SK-N-SH (cell line): ENCODE measurements at regions not wholly inside any gene's neighbourhood (a gene's known extent, or its start where the extent isn't known, plus 50 kb on each side); places are given as distances from the start of the nearest gene placed in this dataset.

Experiments
- CTCF ChIA-PET: fragments of 300-600, 350-600 bp; formaldehyde crosslinking; extraction: SDS; loops from one replicate; lab custom pipeline; 2021; lab: Yijun Ruan, JAX
- POLR2A ChIA-PET: fragments of 350-600 bp; sonication (Branson Sonifier 250); formaldehyde crosslinking; extraction: SDS; loops from one replicate; lab custom pipeline; 2020; ENCODE audit warnings: antibody characterized with exemption, inconsistent platforms; lab: Yijun Ruan, JAX
- DNase-seq: peaks from one replicate; pipeline ENCODE4 v3.0.0; 2012
- H2AFZ ChIP-seq: fragments of 200-600 bp; sonication (generic); 2 replicates; pipeline ENCODE4 v1.8.1; 2016; ENCODE audit warnings: antibody characterized with exemption, mild to moderate bottlenecking, low read depth
- H3F3A ChIP-seq: fragments of 200-600 bp; sonication (generic); replicated peaks from 2 replicates; pipeline ENCODE3; 2016; ENCODE audit warnings: antibody characterized with exemption, mild to moderate bottlenecking; ENCODE audit not compliant: insufficient read depth
- H3K27ac ChIP-seq, 2 experiments: fragments of 200-500 bp in 1 of 2; fragments of 200-600 bp in 1 of 2; sonication (Bioruptor generic) in 1 of 2; sonication (generic), shearing (Covaris generic) in 1 of 2; 2 replicates each; pipeline versions ENCODE4 v1.5.1 to v1.6.1; 2014 to 2016; ENCODE audit warnings: low read depth in 2 of 2, inconsistent platforms in 1 of 2, low read length in 1 of 2, mild to moderate bottlenecking in 1 of 2, mixed read lengths in 1 of 2
- H3K27me3 ChIP-seq: fragments of 200-600 bp; sonication (generic), shearing (Covaris generic); 2 replicates; pipeline ENCODE4 v1.6.1; 2016; ENCODE audit warnings: mixed run types; ENCODE audit not compliant: insufficient read depth
- H3K36me3 ChIP-seq, 2 experiments: fragments of 200-500 bp in 1 of 2; fragments of 200-600 bp in 1 of 2; sonication (Bioruptor generic) in 1 of 2; sonication (generic) in 1 of 2; replicated peaks in 1 of 2; 2 replicates each; pipeline versions ENCODE3 to v1.5.1; 2014 to 2016; ENCODE audit warnings: low read length in 1 of 2, mild to moderate bottlenecking in 1 of 2; ENCODE audit not compliant: insufficient read depth in 2 of 2, control insufficient read depth in 1 of 2
- H3K4me1 ChIP-seq, 2 experiments: fragments of 200-500 bp in 1 of 2; fragments of 200-600 bp in 1 of 2; sonication (Bioruptor generic) in 1 of 2; sonication (generic), shearing (Covaris generic) in 1 of 2; 2 replicates each; pipeline versions ENCODE4 v1.5.1 to v1.6.1; 2014 to 2016; ENCODE audit warnings: low read depth in 1 of 2, low read length in 1 of 2, mixed run types in 1 of 2; ENCODE audit not compliant: insufficient read depth in 2 of 2, control insufficient read depth in 1 of 2
- H3K4me2 ChIP-seq: fragments of 200-600 bp; sonication (generic), shearing (Covaris generic); 2 replicates; pipeline ENCODE4 v1.6.1; 2017; ENCODE audit warnings: mixed run types
- H3K4me3 ChIP-seq, 2 experiments: fragments of 200-500 bp in 1 of 2; fragments of 200-600 bp in 1 of 2; sonication (Bioruptor generic) in 1 of 2; sonication (generic), shearing (Covaris generic) in 1 of 2; 2 replicates each; pipeline versions ENCODE4 v1.5.1 to v1.8.1; 2014 to 2016; ENCODE audit warnings: low read depth in 2 of 2, inconsistent platforms in 1 of 2, low read length in 1 of 2, mild to moderate bottlenecking in 1 of 2, mixed read lengths in 1 of 2, moderate library complexity in 1 of 2
- H3K79me2 ChIP-seq: fragments of 200-600 bp; sonication (generic); 2 replicates; pipeline ENCODE4 v1.8.1; 2017; ENCODE audit warnings: mild to moderate bottlenecking; ENCODE audit not compliant: insufficient read depth
- H3K9ac ChIP-seq: fragments of 200-600 bp; sonication (generic); 2 replicates; pipeline ENCODE4 v1.6.1; 2017; ENCODE audit warnings: mixed run types
- H3K9me2 ChIP-seq: fragments of 200-600 bp; sonication (generic); 2 replicates; pipeline ENCODE4 v1.6.1; 2017; ENCODE audit warnings: mixed run types
- H3K9me3 ChIP-seq: fragments of 200-600 bp; sonication (generic); 2 replicates; pipeline ENCODE4 v1.6.1; 2017; ENCODE audit warnings: mixed run types, mild to moderate bottlenecking, moderate library complexity
- H4K20me1 ChIP-seq: fragments of 200-600 bp; sonication (generic); 2 replicates; pipeline ENCODE4 v1.6.1; 2017; ENCODE audit warnings: mild to moderate bottlenecking, mixed run types; ENCODE audit not compliant: insufficient read depth
- CHD2 ChIP-seq: fragments of 150-350 bp; IDR thresholded peaks from 2 replicates; pipeline ENCODE4 v1.6.1; 2018; ENCODE audit warnings: low read length; ENCODE audit not compliant: partially characterized antibody
- EZH2phosphoT487 ChIP-seq: fragments of 200-600 bp; sonication (generic); IDR thresholded peaks from 2 replicates; pipeline ENCODE4 v1.6.1; 2017; ENCODE audit warnings: low read depth, mixed run types, mild to moderate bottlenecking, antibody characterized with exemption, moderate library complexity, borderline replicate concordance
- FOSL2 ChIP-seq: IDR thresholded peaks from 2 replicates; pipeline ENCODE4 v1.4.0; 2012; ENCODE audit warnings: low read depth, mild to moderate bottlenecking, moderate library complexity, borderline replicate concordance
- GABPA ChIP-seq: IDR thresholded peaks from 2 replicates; pipeline ENCODE4 v1.4.0; 2012; ENCODE audit warnings: low read depth, mild to moderate bottlenecking
- IRF3 ChIP-seq: fragments of 150-350 bp; IDR thresholded peaks from 2 replicates; pipeline ENCODE4 v1.6.1; 2016; ENCODE audit warnings: mild to moderate bottlenecking, low read depth, low read length
- MAX ChIP-seq: IDR thresholded peaks from 2 replicates; pipeline ENCODE4 v1.4.0; 2012; ENCODE audit warnings: low read depth
- MEF2A ChIP-seq: IDR thresholded peaks from 2 replicates; pipeline ENCODE4 v1.4.0; 2012; ENCODE audit warnings: low read depth, borderline replicate concordance
- MXI1 ChIP-seq: IDR thresholded peaks from 2 replicates; pipeline ENCODE4 v1.6.1; 2012; ENCODE audit warnings: mild to moderate bottlenecking, low read depth, low read length, improper control_type of control experiment
- NFIC ChIP-seq: IDR thresholded peaks from 2 replicates; pipeline ENCODE4 v1.4.0; 2012; ENCODE audit warnings: borderline replicate concordance
- NRF1 ChIP-seq: IDR thresholded peaks from 2 replicates; pipeline ENCODE4 v1.6.1; 2012; ENCODE audit warnings: low read depth, mild to moderate bottlenecking, low read length
- POLR2AphosphoS5 ChIP-seq: IDR thresholded peaks from 2 replicates; pipeline ENCODE4 v1.6.1; 2012; ENCODE audit warnings: low read depth, low read length
- RAD21 ChIP-seq: IDR thresholded peaks from 2 replicates; pipeline ENCODE4 v1.6.1; 2012; ENCODE audit warnings: mild to moderate bottlenecking, low read length
- RFX5 ChIP-seq: IDR thresholded peaks from 2 replicates; pipeline ENCODE4 v1.6.1; 2012; ENCODE audit warnings: mild to moderate bottlenecking, improper control_type of control experiment, low read length
- RXRA ChIP-seq: IDR thresholded peaks from 2 replicates; pipeline ENCODE4 v1.4.0; 2012; ENCODE audit warnings: low read depth, mild to moderate bottlenecking, borderline replicate concordance
- SIN3A ChIP-seq: IDR thresholded peaks from 2 replicates; pipeline ENCODE4 v1.6.1; 2012; ENCODE audit warnings: low read depth, mild to moderate bottlenecking, low read length, moderate library complexity, borderline replicate concordance
- TAF1 ChIP-seq: IDR thresholded peaks from 2 replicates; pipeline ENCODE4 v1.6.1; 2012; ENCODE audit warnings: low read depth, mild to moderate bottlenecking, low read length, moderate library complexity, borderline replicate concordance
- YY1 ChIP-seq: IDR thresholded peaks from 2 replicates; pipeline ENCODE4 v1.4.0; 2012; ENCODE audit warnings: low read depth, mild to moderate bottlenecking
- WGBS: methylation state at CpG from one replicate; pipeline ENCODE4 v1.1.6; 2017; ENCODE audit warnings: low lambda C conversion rate; 5-methylcytosine and 5-hydroxymethylcytosine counted together
- TF ChIP-seq, protein P1 (sequence below): fragments of 200-600 bp; sonication (generic); IDR thresholded peaks from 2 replicates; pipeline ENCODE4 v1.6.1; 2017; ENCODE audit warnings: antibody characterized with exemption, mild to moderate bottlenecking, moderate library complexity

- CTCF ChIA-PET, result no interaction called here
- Histone ChIP-seq H4K20me1 (no peaks in the 10 kb centered on the region), H2AFZ (no peak overlapping the region), H3K4me2 (no peak overlapping the region), H3K36me3 (no peaks in the 10 kb centered on the region), H3K9me3 (no peaks in the 10 kb centered on the region), H3K27me3 (no peaks in the 10 kb centered on the region), H3F3A (peaks cover 12% of the 10 kb centered on the region), H3K4me3 (no peak overlapping the region), H3K27ac (no peak overlapping the region), H3K4me1 (peaks cover 3 to 8% of the 10 kb centered on the region in 2 experiments; a peak in 2 of 4 replicates), H3K9ac (no peak overlapping the region), H3K9me2 (no peaks in the 10 kb centered on the region), H3K79me2 (no peaks in the 10 kb centered on the region)
- DNase-seq, result no peak
- 58% methylated on average over 4 of the region's 4 CpGs for whole genome bisulfite sequencing
- POLR2A ChIA-PET, result no interaction called here
- no peak for TF ChIP-seq NFIC
- TF ChIP-seq SIN3A, result no peak
- TF ChIP-seq RXRA, result no peak
- no peak for TF ChIP-seq TAF1
- TF ChIP-seq YY1, result no peak
- no peak for TF ChIP-seq FOSL2
- TF ChIP-seq RFX5, result no peak
- TF ChIP-seq MXI1, result no peak
- TF ChIP-seq GABPA, result no peak
- TF ChIP-seq EZH2phosphoT487, result no peak
- no peak for TF ChIP-seq CHD2
- no peak for TF ChIP-seq POLR2AphosphoS5
- TF ChIP-seq MAX, result no peak
- TF ChIP-seq RAD21, result no peak
- no peak for TF ChIP-seq NRF1
- no peak for TF ChIP-seq IRF3
Observed at GRCh38 chr1:217270101-217270500, 360.8 kb downstream of the GPATCH2 start.

GRCh38 chr1:217268058-217268457, 362.8 kb downstream of the GPATCH2 start:
- no peaks in the 10 kb centered on the region for H3K9me2 ChIP-seq
- H3K36me3 ChIP-seq, result no peaks in the 10 kb centered on the region
- H3K27me3 ChIP-seq, result no peaks in the 10 kb centered on the region
- WGBS, result 77% methylated on average over 5 of the region's 5 CpGs
- H4K20me1 ChIP-seq, result no peaks in the 10 kb centered on the region
- H3F3A ChIP-seq, result no peaks in the 10 kb centered on the region
- H2AFZ ChIP-seq, result no peak overlapping the region
- no peak overlapping the region for H3K4me2 ChIP-seq
- DNase-seq, result no peak
- no peak overlapping the region for H3K4me3 ChIP-seq
- CTCF ChIA-PET, result no interaction called here
- H3K9me3 ChIP-seq, result no peaks in the 10 kb centered on the region
- H3K79me2 ChIP-seq, result no peaks in the 10 kb centered on the region
- no peak overlapping the region for H3K9ac ChIP-seq
- TF ChIP-seq MEF2A, result no peak
- TF ChIP-seq RFX5, result no peak
- TF ChIP-seq, protein P1, sequence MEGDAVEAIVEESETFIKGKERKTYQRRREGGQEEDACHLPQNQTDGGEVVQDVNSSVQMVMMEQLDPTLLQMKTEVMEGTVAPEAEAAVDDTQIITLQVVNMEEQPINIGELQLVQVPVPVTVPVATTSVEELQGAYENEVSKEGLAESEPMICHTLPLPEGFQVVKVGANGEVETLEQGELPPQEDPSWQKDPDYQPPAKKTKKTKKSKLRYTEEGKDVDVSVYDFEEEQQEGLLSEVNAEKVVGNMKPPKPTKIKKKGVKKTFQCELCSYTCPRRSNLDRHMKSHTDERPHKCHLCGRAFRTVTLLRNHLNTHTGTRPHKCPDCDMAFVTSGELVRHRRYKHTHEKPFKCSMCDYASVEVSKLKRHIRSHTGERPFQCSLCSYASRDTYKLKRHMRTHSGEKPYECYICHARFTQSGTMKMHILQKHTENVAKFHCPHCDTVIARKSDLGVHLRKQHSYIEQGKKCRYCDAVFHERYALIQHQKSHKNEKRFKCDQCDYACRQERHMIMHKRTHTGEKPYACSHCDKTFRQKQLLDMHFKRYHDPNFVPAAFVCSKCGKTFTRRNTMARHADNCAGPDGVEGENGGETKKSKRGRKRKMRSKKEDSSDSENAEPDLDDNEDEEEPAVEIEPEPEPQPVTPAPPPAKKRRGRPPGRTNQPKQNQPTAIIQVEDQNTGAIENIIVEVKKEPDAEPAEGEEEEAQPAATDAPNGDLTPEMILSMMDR, result no peak
- TF ChIP-seq, all 33 proteins: peak for 0
- POLR2A ChIA-PET, result no interaction called here
- Histone ChIP-seq H3K27ac (no peak overlapping the region), H3K4me1 (peaks cover 0 to 3% of the 10 kb centered on the region in 2 experiments; a peak in 1 of 4 replicates)
